K562 (cell line): ENCODE measurements at regions not wholly inside any gene's neighbourhood (a gene's known extent, or its start where the extent isn't known, plus 50 kb on each side); places are given as distances from the start of the nearest gene placed in this dataset.

ENCODE experiments used
- ATAC-seq: fragments of 200-7000 bp; cut with Tn5 transposase; 3 replicates; pipeline ENCODE4 v1.9.1; 2020; ENCODE audit warnings: moderate library complexity
- BruUV-seq: library from RNA; stranded (reverse); fragments of 400-500 nt; replicated peaks from 2 replicates; lab custom pipeline; 2021; lab: Mats Ljungman, UMichigan
- CTCF ChIA-PET: fragments of 300-600 bp; formaldehyde crosslinking; extraction: SDS; loops from one replicate; lab custom pipeline; 2021; ENCODE audit warnings: low intra/inter-chr PET ratio; lab: Yijun Ruan, JAX
- POLR2A ChIA-PET: fragments of 300-600, 350-650 bp; sonication (Branson Sonifier 250); formaldehyde crosslinking; extraction: SDS; loops from one replicate; lab custom pipeline; 2021; ENCODE audit warnings: antibody characterized with exemption, inconsistent platforms; lab: Yijun Ruan, JAX
- DNase-seq, 4 experiments: peaks; one replicate each; pipeline versions ENCODE4 v3.0.0 to v3.0.0-alpha.2; 2011 to 2018; ENCODE audit warnings: low spot score in 3 of 4, mixed read lengths in 3 of 4; ENCODE audit errors: extremely low read depth in 1 of 4
- FAIRE-seq: peaks from 2 replicates; lab custom pipeline; 2011; peaks lifted over from hg19 to GRCh38; lab: Jason Lieb, UNC
- H2AFZ ChIP-seq: 2 replicates; pipeline ENCODE4 v1.6.0; 2011; ENCODE audit warnings: low read depth, low read length, control low read depth, inconsistent platforms
- H3K27ac ChIP-seq: fragments of 200-600 bp; 3 replicates; pipeline ENCODE4 v1.8.0; 2011; ENCODE audit warnings: low read depth, mild to moderate bottlenecking, control low read depth, inconsistent platforms, low read length, moderate library complexity, mixed read lengths; ENCODE audit errors: extremely low read depth
- H3K27me3 ChIP-seq, 2 experiments: fragments of 300-600 bp in 1 of 2; 2 replicates in 1 of 2; 3 replicates in 1 of 2; pipeline versions ENCODE4 v1.6.0 to v1.8.0; 2011; ENCODE audit warnings: inconsistent platforms in 2 of 2, low read length in 2 of 2, mild to moderate bottlenecking in 1 of 2, mixed read lengths in 1 of 2, moderate library complexity in 1 of 2; ENCODE audit not compliant: control insufficient read depth in 2 of 2, insufficient read depth in 2 of 2
- H3K36me3 ChIP-seq: fragments of 300-600 bp; 3 replicates; pipeline ENCODE4 v1.8.0; 2011; ENCODE audit warnings: mild to moderate bottlenecking, low read length, inconsistent platforms; ENCODE audit not compliant: control insufficient read depth, insufficient read depth
- H3K4me1 ChIP-seq, 2 experiments: fragments of 200-600 bp in 1 of 2; replicated peaks in 1 of 2; 2 replicates in 1 of 2; 3 replicates in 1 of 2; pipeline versions ENCODE4 v1.5.1 to v1.8.0; 2011; ENCODE audit warnings: inconsistent platforms in 2 of 2, low read length in 2 of 2, mild to moderate bottlenecking in 1 of 2, mixed read lengths in 1 of 2, moderate library complexity in 1 of 2; ENCODE audit not compliant: control insufficient read depth in 2 of 2, insufficient read depth in 2 of 2
- H3K4me2 ChIP-seq: 2 replicates; pipeline ENCODE4 v1.6.1; 2011; ENCODE audit warnings: low read length, control low read depth, inconsistent platforms, mixed read lengths; ENCODE audit not compliant: insufficient read depth
- H3K4me3 ChIP-seq: fragments of 200-600 bp; sonication (generic), shearing (Covaris generic); 2 replicates; pipeline ENCODE4 v1.5.1; 2016; ENCODE audit warnings: control low read depth, inconsistent platforms
- H3K79me2 ChIP-seq: fragments of 200-600 bp; 3 replicates; pipeline ENCODE4 v1.8.0; 2011; ENCODE audit warnings: low read length, inconsistent platforms; ENCODE audit not compliant: control insufficient read depth, insufficient read depth
- H3K9ac ChIP-seq, 2 experiments: 2 replicates each; pipeline versions ENCODE4 v1.6.0 to v1.6.1; 2011; ENCODE audit warnings: low read depth in 2 of 2, low read length in 2 of 2, control low read depth in 1 of 2, inconsistent platforms in 1 of 2, mild to moderate bottlenecking in 1 of 2, mixed read lengths in 1 of 2; ENCODE audit not compliant: insufficient read depth in 1 of 2
- H3K9me1 ChIP-seq: one replicate; pipeline ENCODE4 v1.6.0; 2011; ENCODE audit warnings: inconsistent platforms, mild to moderate bottlenecking, low read length, moderate library complexity; ENCODE audit not compliant: control insufficient read depth, insufficient read depth
- H3K9me3 ChIP-seq: replicated peaks from 2 replicates; pipeline ENCODE4 v1.5.1; 2011; ENCODE audit warnings: low read depth, low read length, inconsistent platforms; ENCODE audit not compliant: control insufficient read depth, insufficient read depth
- H4K20me1 ChIP-seq: replicated peaks from 2 replicates; pipeline ENCODE4 v1.6.1; 2011; ENCODE audit warnings: low read length, inconsistent platforms, mixed read lengths; ENCODE audit not compliant: control insufficient read depth, insufficient read depth
- CHCHD3 ChIP-seq: fragments of 250-450 bp; sonication (Bioruptor Pico); IDR thresholded peaks from 2 replicates; pipeline ENCODE4 v2.1.2; 2022; ENCODE audit warnings: mild to moderate bottlenecking
- E2F5 ChIP-seq: sonication (generic); formaldehyde crosslinking; IDR thresholded peaks from 2 replicates; pipeline ENCODE4 v1.8.0; 2022; ENCODE audit warnings: mild to moderate bottlenecking, missing genetic modification reagents
- ZNF184 ChIP-seq: sonication (generic); formaldehyde crosslinking; IDR thresholded peaks from 2 replicates; pipeline ENCODE4 v1.5.0; 2020; ENCODE audit warnings: missing genetic modification reagents
- ZNF561 ChIP-seq: fragments of 450-650 bp; formaldehyde crosslinking; conservative IDR thresholded peaks from 2 replicates; pipeline ENCODE4 v1.4.0; 2020; ENCODE audit warnings: mild to moderate bottlenecking, moderate library complexity
- ZNF740 ChIP-seq, 3 experiments: fragments of 200-800 bp in 1 of 3; sonication (Bioruptor generic) in 1 of 3; sonication (generic) in 1 of 3; formaldehyde crosslinking in 1 of 3; IDR thresholded peaks; 2 replicates each; pipeline versions ENCODE4 v1.6.1 to v1.8.0; 2016 to 2022; ENCODE audit warnings: mild to moderate bottlenecking in 2 of 3, missing compliant biosample characterization in 2 of 3, missing genetic modification characterization in 2 of 3, missing genetic modification reagents in 1 of 3
- WGBS: fragments of 100-300 bp; shearing (Covaris generic); methylation state at CpG from one replicate; pipeline ENCODE4 v1.1.6; 2016; ENCODE audit warnings: low coverage, mixed read lengths; ENCODE audit not compliant: insufficient coverage; ENCODE audit errors: missing lambda C conversion rate; 5-methylcytosine and 5-hydroxymethylcytosine counted together
- in situ Hi-C: fragments of 300-500 bp; cut with MboI; formaldehyde crosslinking; loops from 4 replicates; pipeline ENCODE4 v1.15.0; 2018; ENCODE audit warnings: inconsistent platforms, mixed read lengths
- intact Hi-C: fragments of 100-400 bp; cut with micrococcal nuclease; formaldehyde crosslinking; loops from 2 replicates; pipeline ENCODE4 v1.14.2; 2022

- ChIA-PET POLR2A (no interaction called here), CTCF (no interaction called here)
- Histone ChIP-seq H3K79me2 (no peaks in the 10 kb centered on the region), H3K27me3 (no peaks in the 10 kb centered on the region), H3K4me2 (no peak overlapping the region), H3K9ac (no peak overlapping the region), H4K20me1 (no peaks in the 10 kb centered on the region), H3K9me1 (no peaks in the 10 kb centered on the region), H3K4me3 (no peak overlapping the region), H3K9me3 (no peaks in the 10 kb centered on the region), H3K36me3 (no peaks in the 10 kb centered on the region), H2AFZ (no peak overlapping the region), H3K27ac (no peak overlapping the region), H3K4me1 (no peaks in the 10 kb centered on the region)
- no peak for FAIRE-seq
- WGBS: 66% methylated on average over 4 of the region's 4 CpGs
- DNase-seq: no peak
- no peak for ATAC-seq
- in situ Hi-C loops (no loop called here), intact Hi-C loops (no loop called here)
- TF ChIP-seq E2F5 (no peak), ZNF184 (no peak), ZNF561 (no peak), CHCHD3 (no peak), ZNF740 (CRISPR knock-in tag; IDR thresholded peaks at IDR 0.05) (no peak), ZNF740 (tag; IDR thresholded peaks at IDR 0.05) (no peak)
- no TSS peak for BruUV-seq
Measured at GRCh38 chr2:145615626-145616025, 1095.7 kb upstream of the ZEB2 start.
